HuH-7.5 (cell line): ENCODE measurements at regions not wholly inside any gene's neighbourhood (a gene's known extent, or its start where the extent isn't known, plus 50 kb on each side); places are given as distances from the start of the nearest gene placed in this dataset.

ENCODE experiments used
- DNase-seq: peaks from one replicate; pipeline ENCODE4 v3.0.0; 2011; ENCODE audit warnings: low spot score

DNA sequence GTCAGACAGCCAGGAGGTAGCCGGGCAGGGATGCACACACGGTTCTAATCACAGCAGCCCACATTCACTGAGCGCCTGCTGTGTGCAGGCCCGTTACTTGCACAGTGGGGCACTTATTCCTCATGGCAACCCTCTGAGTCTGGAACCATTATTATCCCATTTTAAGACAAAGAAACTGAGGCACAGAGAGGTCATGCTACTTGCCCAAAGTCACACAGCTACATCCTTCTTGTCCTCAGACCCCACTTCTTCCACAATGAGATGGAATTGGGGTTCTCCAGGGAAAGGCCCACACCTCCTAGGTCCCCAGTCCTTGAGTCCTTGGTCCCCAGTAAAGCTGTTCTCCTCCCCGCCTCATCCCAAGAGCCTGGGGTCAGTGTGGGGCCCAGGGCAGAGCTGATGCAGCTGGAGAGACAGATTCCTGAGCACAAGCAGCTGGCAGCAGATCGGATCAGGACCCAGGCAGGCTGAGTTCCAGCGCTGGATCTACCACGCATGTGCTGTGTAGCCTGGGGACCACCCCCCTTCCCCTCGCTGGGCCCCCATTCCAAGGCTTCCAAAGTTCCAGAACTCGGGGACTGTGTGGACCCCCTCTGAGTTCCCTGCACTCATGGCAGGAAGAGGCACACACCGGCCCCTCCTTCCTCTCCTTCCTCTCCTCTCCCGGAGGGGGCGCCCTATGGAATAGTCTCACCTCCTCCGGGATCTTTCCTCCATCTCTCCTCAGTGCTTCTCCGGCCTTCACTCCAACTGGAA lies 393.4 kb downstream of the MATN1 start:
- no peak for DNase-seq

GRCh38 chr1:30329263-30329753 lies 394.1 kb downstream of the MATN1 start:
- no peak for DNase-seq

GRCh38 chr1:30328401-30329262 lies 394.8 kb downstream of the MATN1 start:
- DNase-seq = no peak

- no peak for DNase-seq
Measured at GRCh38 chr1:30328100-30328370, 395.4 kb downstream of the MATN1 start.

DNA sequence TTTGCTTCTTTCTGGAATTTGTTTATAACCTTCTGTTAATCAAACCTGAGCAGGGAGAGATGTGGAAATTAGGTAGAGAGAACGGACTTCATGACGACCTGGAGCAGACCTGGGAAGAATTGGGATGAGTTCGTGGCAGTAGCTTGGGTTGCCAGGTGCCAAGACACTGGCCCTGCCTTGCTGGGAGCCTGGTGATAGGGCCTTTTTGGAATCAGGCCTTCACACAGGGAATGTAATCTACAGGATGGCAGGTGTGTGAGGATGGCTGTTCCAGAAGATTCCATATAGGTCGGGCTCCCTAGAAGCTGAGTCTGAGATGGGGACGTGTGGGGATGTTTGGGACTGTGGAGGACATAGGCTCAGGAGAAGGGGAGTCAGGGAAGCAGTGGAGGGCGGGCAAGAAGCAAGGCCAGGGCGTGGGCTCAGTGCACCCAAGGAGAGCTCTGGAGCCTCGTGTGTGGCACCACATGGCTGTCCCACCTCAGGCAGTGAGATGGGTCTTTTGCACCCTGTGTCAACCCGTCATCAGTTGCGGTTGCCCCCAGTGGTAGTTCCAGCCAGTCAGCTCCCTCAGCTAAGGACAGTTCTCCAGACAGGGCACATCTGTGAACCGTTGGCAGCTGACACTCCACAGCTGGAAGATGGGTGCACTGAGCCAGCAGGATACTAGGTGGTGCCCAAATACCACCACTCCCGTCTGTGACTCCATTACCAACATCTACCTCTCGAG lies 395.9 kb downstream of the MATN1 start:
- DNase-seq = no peak

DNA sequence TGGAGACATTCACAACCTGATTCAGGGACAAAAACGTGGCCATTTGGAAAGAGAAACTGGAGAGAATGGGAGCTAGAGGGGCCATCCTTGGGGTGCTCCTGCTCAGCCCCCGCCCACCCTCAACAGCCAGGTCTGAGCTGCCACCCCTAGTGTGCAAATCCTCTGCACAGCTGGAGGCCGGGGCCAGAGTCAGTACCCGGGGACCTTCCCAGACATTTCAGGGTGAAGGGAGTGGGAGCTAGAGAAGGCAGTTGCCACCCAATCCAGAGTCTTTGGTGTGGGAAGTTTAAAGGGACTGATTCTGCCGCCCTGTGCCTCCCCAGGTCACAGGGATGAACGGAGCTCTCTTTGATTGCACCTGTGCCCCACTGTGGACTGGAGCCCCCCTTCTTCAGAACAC lies 397.4 kb downstream of the MATN1 start:
- no peak for DNase-seq

DNA sequence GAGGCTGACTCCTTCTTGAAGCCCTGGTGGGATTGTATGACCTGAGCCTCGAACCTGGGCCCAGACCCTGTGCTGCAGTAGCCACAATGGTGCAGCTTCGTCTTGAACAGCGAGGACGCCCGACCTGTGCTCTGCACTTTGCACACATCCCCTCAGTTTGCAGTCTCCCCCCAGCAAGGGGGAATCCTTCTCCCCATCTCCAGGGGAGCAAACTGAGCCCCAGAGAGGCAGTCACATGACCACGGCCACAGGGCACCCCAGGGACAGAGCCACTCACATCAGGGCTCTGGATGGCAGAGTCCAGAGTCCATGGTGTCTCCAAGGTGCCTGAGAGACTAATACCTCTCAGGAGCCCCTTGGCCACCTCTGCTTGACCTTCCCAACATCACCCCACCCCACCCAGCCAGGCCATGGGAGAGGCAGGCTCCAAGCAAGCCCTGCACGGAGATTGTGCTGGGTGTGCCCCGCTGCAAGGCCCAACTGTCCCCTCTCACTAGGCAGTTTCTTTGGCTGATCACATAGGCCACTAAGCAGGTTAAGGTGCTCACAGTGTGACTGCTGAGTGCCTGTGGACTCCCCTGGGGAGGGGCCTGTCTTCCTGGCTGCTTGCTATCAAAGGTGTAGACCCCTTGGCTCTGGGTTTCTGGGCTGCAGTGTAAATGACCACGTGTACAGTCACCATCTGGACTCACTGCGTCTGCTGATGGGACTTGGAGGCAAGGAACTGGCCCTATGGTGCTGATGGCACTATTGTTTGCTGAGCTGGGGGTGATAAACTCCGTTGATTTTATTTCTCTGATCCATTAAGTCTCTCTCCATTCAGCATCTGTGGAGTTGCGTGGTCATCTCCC lies 398.1 kb downstream of the MATN1 start:
- no peak for DNase-seq

DNA sequence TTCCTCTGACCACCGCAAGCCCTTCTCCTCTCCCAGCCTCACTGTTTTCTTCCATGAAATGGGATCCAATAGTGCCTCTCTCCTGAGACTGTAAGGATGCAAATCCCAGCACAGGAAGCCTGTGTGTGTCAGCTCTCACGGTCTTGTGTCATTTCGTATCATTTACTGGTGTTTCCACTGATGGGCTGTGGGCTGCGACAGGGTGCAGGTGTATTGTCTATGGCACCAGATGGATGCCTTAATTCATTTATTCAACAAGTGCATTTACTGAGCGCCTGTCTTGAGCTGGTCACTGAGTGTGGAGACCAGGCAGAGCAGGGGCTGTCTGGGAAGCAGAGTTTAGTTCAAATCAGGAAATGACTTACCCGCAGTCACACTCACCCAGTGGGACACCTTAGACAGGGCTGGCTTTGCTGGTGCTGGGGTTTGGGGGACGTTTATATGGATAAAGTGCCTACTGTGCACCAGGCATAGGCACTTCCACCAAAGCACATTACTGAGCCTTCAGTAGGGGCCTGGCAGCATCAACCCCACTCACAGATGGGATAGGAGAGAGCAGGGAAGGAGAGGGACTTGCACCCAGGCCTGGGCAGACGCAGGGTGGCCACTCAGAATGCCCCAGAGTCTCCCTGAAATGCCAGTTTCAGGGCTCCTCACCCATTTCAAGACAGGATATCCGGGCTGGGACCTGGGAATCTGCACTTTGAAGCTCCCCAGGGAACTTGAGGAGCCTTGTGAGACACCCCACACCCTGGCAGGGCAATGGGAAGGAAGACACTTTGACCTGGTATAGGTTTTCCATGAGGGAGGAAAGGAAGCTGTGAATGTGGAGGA lies 398.9 kb downstream of the MATN1 start:
- no peak for DNase-seq

DNA sequence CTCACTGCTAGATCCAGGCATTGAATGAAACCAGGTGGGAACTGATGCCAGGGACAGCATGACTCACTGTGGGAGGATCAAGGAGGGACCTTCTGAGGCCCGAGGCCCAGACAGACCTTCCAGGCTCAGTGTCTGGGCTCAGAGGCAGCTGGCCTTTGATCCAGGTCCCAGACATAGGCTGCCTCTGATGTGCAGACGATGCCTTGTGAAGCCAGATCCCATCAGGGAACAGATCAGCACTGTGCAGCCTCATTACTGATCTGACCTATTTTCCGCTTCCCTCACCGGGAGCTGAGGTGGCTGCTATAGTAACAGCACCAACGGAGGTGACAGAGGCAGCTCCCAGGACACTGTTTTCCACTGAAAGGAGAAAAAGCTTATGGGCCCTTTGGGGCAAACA lies 399.5 kb downstream of the MATN1 start:
- DNase-seq = no peak

- DNase-seq = no peak
Measured at GRCh38 chr1:30323352-30323751, 400.0 kb downstream of the MATN1 start.

DNA sequence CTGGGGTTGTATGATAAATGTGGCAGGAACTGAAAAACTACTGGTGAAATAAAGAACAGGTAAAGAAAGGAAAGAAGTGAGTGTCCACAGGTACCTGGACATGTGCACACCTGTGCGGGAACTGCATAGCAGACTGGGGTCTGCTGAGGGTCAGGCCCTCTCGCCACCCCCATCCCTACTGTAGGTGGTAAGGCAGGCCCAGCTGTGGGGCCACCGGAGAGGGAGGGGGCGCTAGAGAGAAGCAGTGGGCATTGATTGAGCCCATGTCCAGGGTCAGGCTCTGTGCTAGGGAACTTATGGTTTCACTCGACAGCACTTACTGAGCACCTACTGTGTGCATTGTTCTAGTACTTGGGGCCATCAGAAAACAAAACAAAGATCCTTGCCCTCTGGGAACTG lies 400.5 kb downstream of the MATN1 start:
- no peak for DNase-seq

DNA sequence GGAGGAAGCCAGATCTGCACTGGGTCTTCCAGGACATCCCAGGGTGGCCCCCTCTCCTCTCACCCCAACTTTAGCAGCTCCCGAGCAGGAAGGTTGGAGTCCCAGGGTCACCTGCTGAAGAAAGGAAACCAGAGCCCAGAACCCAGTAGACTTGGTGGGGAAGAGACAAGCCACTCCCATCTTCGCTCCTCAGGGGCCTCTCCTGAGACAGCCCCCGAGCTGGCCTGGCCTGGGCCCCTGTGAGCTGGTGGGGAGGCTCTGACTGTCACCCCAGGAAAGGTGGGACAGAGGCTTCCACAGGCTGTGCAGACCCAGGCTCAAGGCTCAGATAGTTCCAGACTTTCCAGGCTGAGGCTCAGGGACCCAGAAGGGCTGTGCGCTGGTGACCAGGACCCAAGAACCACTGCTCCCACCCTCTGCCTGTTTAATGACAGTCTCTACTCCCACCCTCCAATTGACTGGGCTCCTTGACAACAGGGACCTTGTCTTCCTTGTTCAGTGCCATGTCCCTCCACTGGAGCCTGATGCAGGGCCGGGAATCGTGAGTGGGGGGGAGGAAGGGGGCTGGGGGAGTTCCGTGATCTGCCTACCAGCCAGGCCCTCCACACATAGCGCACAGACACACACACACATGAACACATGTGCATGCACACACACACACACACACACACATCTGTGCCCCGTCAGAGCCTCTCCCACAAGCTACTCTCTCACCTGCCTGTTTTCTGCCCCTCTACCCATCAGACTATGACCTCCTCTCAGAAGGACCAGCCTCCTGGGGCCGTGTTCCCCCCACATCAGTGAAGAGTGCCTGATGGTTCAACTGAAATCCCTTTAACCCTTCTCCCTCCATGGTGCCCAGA lies 401.2 kb downstream of the MATN1 start:
- no peak for DNase-seq

DNA sequence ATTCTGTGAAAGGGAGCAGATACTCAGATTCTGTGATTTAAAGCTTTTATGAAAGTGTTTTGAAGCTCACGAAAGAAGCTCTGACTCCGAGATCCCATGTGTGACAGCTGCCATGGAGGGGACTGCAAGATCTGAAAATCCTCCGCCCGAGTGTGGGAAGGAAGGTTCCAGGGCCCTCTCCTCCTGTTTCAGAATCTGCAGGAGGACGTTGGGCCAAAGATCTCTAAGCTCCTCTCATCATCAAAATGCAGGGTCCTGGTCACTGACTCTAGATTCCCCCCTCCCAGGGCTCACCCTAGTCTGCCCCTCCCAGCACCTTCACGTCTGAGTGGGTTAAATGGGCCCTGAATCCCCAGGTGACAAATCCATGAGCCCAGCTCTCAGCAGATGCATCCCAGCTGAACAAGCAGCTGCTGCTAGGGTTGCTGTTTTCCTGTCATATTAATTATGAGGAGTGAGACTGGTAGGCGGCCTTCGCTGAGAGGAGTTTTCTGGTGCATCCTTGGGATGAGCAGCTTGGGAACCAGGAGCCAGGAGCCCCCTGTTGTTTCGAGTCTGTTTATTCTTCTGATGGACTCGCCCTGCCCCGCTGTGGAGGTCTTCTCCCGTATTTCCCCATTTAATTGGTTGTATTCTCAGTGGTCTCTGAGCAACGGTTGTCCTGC lies 402.0 kb downstream of the MATN1 start:
- no peak for DNase-seq

DNA sequence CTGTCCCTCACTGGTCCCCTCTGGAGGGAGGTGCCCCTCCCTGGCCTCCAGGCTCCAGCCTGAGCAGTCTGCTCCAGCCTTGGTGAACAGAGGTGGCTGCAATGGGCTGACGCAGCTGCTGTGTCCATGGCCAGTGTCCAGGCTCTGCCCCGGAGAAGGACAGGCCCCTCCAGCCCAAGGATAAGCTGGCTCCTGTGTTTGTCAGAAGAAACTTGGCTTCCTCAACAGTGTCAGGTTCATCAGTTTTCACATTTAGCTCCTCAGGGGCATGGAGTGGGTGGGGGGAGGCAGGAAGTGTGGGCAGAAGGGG lies 402.8 kb downstream of the MATN1 start:
- no peak for DNase-seq

GRCh38 chr1:30319765-30320580 lies 403.4 kb downstream of the MATN1 start:
- no peak for DNase-seq

- no peak for DNase-seq
Measured at GRCh38 chr1:30318864-30319718, 404.3 kb downstream of the MATN1 start.

DNA sequence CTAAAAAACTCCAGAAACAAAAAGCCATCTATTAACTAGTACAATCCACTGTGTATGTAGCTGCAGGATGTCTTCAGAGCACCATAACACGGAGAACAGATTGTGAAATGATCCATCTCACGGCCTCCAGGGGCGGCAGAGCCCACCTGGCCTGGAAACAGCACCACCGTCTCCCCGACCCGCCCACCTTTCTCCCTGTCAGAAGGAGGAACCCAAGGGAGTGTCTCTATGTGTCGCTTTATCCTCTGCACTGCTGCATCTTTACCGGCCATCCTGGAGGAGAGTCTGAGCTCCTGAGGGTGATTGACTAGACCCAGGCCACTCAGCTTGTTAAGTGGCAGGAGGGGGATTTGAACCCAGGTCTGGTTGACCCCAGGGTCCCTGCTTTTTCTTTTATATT lies 405.0 kb downstream of the MATN1 start:
- no peak for DNase-seq

- DNase-seq = no peak
Measured at GRCh38 chr1:30317921-30318320, 405.5 kb downstream of the MATN1 start.
